Vagina (tissue), 2 donors: ENCODE measurements at regions not wholly inside any gene's neighbourhood (a gene's known extent, or its start where the extent isn't known, plus 50 kb on each side); places are given as distances from the start of the nearest gene placed in this dataset.
"Not testable (repeated sequence)": the region's sequence is repeated elsewhere in the genome, so short reads cannot be mapped to it uniquely, and the experiment has no call there.

Experiments
- DNase-seq, 2 donors: peaks; one replicate each; pipeline ENCODE4 v3.0.0-alpha.2; 2017; ENCODE audit errors: extremely low spot score in 2 of 2
- H3K27ac ChIP-seq: fragments of 200-600 bp; sonication (generic); one replicate; pipeline ENCODE4 v1.5.1; 2019
- H3K27me3 ChIP-seq: fragments of 200-600 bp; sonication (generic); one replicate; pipeline ENCODE4 v1.5.1; 2019
- H3K36me3 ChIP-seq, 2 donors: fragments of 200-600 bp; sonication (generic); one replicate each; pipeline ENCODE4 v1.5.1; 2017 to 2019
- H3K4me1 ChIP-seq: fragments of 200-600 bp; sonication (generic); one replicate; pipeline ENCODE4 v1.5.1; 2019
- H3K4me3 ChIP-seq, 2 donors: fragments of 200-600 bp; sonication (generic); 1 replicate in 1 of 2; 2 replicates in 1 of 2; pipeline ENCODE4 v1.5.1; 2016 to 2019
- H3K9me3 ChIP-seq: fragments of 200-600 bp; sonication (generic); one replicate; pipeline ENCODE4 v1.5.1; 2019
- CTCF ChIP-seq, 3 experiments: fragments of 450-650 bp in 2 of 3; fragments of 200-600 bp in 1 of 3; sonication (generic) in 1 of 3; IDR thresholded peaks; one replicate each; pipeline ENCODE4 v1.5.1; 2017 to 2019; ENCODE audit warnings: antibody characterized with exemption in 3 of 3, mild to moderate bottlenecking in 2 of 3, moderate library complexity in 2 of 3
- POLR2A ChIP-seq, 2 donors: fragments of 450-650 bp; IDR thresholded peaks; one replicate each; pipeline ENCODE4 v1.6.1; 2017; ENCODE audit warnings: antibody characterized with exemption in 2 of 2, mild to moderate bottlenecking in 2 of 2, moderate library complexity in 2 of 2
- POLR2AphosphoS5 ChIP-seq, 2 donors: sonication (generic); formaldehyde crosslinking; IDR thresholded peaks; one replicate each; pipeline ENCODE4 v1.9.0; 2017; ENCODE audit warnings: antibody characterized with exemption in 2 of 2, mild to moderate bottlenecking in 2 of 2, low read depth in 1 of 2; ENCODE audit not compliant: insufficient read depth in 1 of 2
- intact Hi-C: fragments of 100-400 bp; cut with DNase I; formaldehyde crosslinking; loops from one replicate; pipeline ENCODE4 v1.15.1; 2023

DNA sequence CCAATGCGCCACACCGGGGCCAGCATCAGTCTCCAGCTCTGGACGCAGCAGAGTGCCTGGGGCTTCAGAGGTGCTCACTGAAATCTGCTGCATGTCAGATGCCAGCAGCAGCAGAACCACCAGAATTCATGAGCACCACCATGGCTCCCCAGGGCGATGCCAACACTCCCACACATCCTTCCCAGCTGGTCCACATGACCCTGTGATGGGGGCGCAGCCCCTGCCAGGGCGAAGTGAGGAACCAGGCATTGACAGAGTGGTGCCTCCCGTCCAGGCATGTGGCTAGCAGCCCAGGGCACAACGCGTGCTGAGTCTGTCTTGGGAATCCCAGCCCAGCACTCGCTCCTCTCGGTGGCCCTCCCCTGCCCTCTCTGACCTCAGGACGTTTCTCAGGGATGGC, 80.4 kb downstream of the DHCR7 start:
- H3K4me3 ChIP-seq, result no peak overlapping the region
- DNase-seq, result no peak
- no peak overlapping the region for H3K27ac ChIP-seq
- H3K36me3 ChIP-seq, result no peaks in the 10 kb centered on the region
- intact Hi-C loops, result no loop called here
- TF ChIP-seq POLR2AphosphoS5 (IDR thresholded peaks at IDR 0.05; ENCODE audit: insufficient read depth in 1 of 2, low read depth in 1 of 2) (no peak), POLR2A (IDR thresholded peaks at IDR 0.05) (no peak), CTCF (IDR thresholded peaks at IDR 0.05) (no peak)
- H3K4me1 ChIP-seq, result no peaks in the 10 kb centered on the region
- H3K9me3 ChIP-seq, result no peaks in the 10 kb centered on the region
- no peaks in the 10 kb centered on the region for H3K27me3 ChIP-seq

DNA sequence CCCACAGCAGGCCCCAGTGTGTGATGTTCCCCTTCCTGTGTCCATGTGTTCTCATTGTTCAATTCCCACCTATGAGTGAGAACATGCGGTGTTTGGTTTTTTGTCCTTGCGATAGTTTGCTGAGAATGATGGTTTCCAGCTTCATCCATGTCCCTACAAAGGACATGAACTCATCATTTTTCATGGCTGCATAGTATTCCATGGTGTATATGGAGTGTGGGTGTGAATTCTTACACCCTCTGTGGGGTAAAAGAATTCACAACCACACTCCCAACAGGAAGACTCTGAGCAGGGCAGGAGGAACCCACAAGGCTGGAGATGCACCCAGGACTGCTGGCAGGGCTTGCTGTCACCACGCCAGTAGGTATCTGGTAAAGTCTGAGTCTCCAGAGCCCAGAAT, 80.9 kb downstream of the DHCR7 start:
- H3K27me3 ChIP-seq, intact Hi-C loops, H3K27ac ChIP-seq, H3K4me3 ChIP-seq, H3K36me3 ChIP-seq, DNase-seq, H3K4me1 ChIP-seq, H3K9me3 ChIP-seq: not testable (repeated sequence)

DNA sequence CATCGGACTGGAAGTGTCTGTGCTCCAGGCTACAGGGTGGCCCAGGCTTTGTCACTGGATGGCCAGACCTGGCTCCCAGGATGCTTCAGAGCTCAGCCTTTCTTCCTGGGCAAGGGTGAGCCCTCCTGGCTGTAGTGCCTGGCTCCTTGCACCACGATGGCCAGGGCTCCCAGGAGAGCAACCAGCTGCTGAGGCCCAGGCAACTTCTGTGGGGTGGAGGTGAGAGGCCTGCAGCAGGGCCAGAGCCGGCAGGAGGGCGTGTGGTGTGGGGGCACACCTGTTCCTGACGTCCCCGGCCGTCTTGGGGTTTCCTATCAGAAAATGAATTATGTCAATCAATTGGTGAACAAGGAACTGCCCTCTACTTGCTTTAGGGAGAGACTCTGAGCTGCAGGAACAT, 82.1 kb downstream of the DHCR7 start:
- H3K4me3 ChIP-seq, result no peak overlapping the region
- H3K36me3 ChIP-seq, result no peaks in the 10 kb centered on the region
- no peaks in the 10 kb centered on the region for H3K4me1 ChIP-seq
- no peaks in the 10 kb centered on the region for H3K9me3 ChIP-seq
- H3K27me3 ChIP-seq, result no peaks in the 10 kb centered on the region
- TF ChIP-seq CTCF (IDR thresholded peaks at IDR 0.05), result no peak
- no peak for TF ChIP-seq POLR2AphosphoS5 (IDR thresholded peaks at IDR 0.05; ENCODE audit: insufficient read depth in 1 of 2, low read depth in 1 of 2)
- no peak for TF ChIP-seq POLR2A (IDR thresholded peaks at IDR 0.05)
- DNase-seq, result no peak
- no peak overlapping the region for H3K27ac ChIP-seq
- intact Hi-C loops, result no loop called here

DNA sequence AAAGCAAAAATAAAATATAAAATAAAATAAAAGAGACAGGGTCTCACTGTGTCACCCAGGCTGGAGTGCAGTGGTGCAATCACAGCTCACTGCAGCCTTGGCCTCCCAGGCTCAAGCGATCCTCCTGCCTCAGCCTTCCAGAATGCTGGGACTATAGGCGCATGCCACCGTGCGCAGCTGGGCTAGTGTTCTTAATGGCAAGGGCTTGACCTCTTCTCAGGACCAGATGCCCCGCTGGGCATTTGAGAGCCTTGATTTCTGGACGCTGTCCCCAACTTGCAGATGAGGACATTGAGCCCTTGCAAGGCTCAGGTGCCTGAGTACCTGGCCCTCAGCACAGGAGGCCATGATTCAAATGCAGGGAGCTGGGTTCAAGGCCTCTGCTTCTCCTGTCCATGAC, 82.6 kb downstream of the DHCR7 start:
- H3K4me1 ChIP-seq, result no peaks in the 10 kb centered on the region
- intact Hi-C loops, result no loop called here
- TF ChIP-seq POLR2AphosphoS5 (IDR thresholded peaks at IDR 0.05; ENCODE audit: insufficient read depth in 1 of 2, low read depth in 1 of 2), result no peak
- no peak for TF ChIP-seq CTCF (IDR thresholded peaks at IDR 0.05)
- no peak for TF ChIP-seq POLR2A (IDR thresholded peaks at IDR 0.05)
- no peaks in the 10 kb centered on the region for H3K9me3 ChIP-seq
- no peak for DNase-seq
- no peaks in the 10 kb centered on the region for H3K27me3 ChIP-seq
- no peaks in the 10 kb centered on the region for H3K36me3 ChIP-seq
- no peak overlapping the region for H3K4me3 ChIP-seq
- no peak overlapping the region for H3K27ac ChIP-seq

DNA sequence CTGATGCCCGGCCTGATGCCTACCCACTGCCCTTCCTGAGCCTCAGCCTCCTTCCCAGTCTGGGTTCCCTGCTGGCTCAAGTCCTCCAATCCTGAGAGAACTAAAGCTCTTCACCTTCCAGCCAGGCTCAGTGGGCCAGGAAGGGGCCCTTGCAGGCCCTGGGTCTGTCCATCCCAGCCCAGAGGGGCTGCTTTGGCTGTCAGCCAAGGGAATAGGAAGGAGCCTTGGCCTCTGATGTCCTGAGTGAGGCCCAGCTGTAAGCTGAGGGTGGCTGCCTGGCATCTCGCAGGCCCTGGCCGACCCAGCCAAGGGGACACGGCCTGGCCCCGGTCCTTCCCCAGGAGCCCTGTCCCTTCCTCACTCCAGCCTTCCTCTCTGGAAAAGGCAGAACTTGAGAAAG, 83.4 kb downstream of the DHCR7 start:
- H3K9me3 ChIP-seq, result no peaks in the 10 kb centered on the region
- H3K4me3 ChIP-seq, result no peak overlapping the region
- H3K27ac ChIP-seq, result no peak overlapping the region
- H3K27me3 ChIP-seq, result no peaks in the 10 kb centered on the region
- no peak for DNase-seq
- intact Hi-C loops, result no loop called here
- no peak for TF ChIP-seq CTCF (IDR thresholded peaks at IDR 0.05)
- no peak for TF ChIP-seq POLR2AphosphoS5 (IDR thresholded peaks at IDR 0.05; ENCODE audit: insufficient read depth in 1 of 2, low read depth in 1 of 2)
- no peak for TF ChIP-seq POLR2A (IDR thresholded peaks at IDR 0.05)
- H3K4me1 ChIP-seq, result no peaks in the 10 kb centered on the region
- H3K36me3 ChIP-seq, result no peaks in the 10 kb centered on the region

- intact Hi-C loops, result no loop called here
- Histone ChIP-seq H3K36me3 (no peaks in the 10 kb centered on the region), H3K4me3 (no peak overlapping the region), H3K27me3 (no peaks in the 10 kb centered on the region), H3K27ac (no peak overlapping the region), H3K9me3 (no peaks in the 10 kb centered on the region), H3K4me1 (no peaks in the 10 kb centered on the region)
- TF ChIP-seq POLR2A (IDR thresholded peaks at IDR 0.05) (no peak), POLR2AphosphoS5 (IDR thresholded peaks at IDR 0.05; ENCODE audit: insufficient read depth in 1 of 2, low read depth in 1 of 2) (no peak), CTCF (IDR thresholded peaks at IDR 0.05) (no peak)
- DNase-seq, result no peak
Measured at GRCh38 chr11:71364176-71364671, 84.0 kb downstream of the DHCR7 start.
